ENCODE measurements at regions not wholly inside any gene's neighbourhood (a gene's known extent, or its start where the extent isn't known, plus 50 kb on each side); places are given as distances from the start of the nearest gene placed in this dataset.

GRCh38 chr12:5374713-5375112 lies 57.2 kb upstream of the NTF3 start:
- H3K9me3 ChIP-seq (ENCODE audit: control insufficient read depth, insufficient read depth, low read length), result no peaks in the 10 kb centered on the region
- no peaks in the 10 kb centered on the region for H3K27me3 ChIP-seq (ENCODE audit: control insufficient read depth, insufficient read depth, low read length)
- H3K4me3 ChIP-seq (ENCODE audit: low read depth, low read length), result no peak overlapping the region
- no peak overlapping the region for H3K27ac ChIP-seq (ENCODE audit: low read depth, low read length)
- no peaks in the 10 kb centered on the region for H3K4me1 ChIP-seq (ENCODE audit: control insufficient read depth, insufficient read depth, low read length)
- WGBS (ENCODE audit: insufficient coverage), result 100% methylated on average over 1 of the region's 1 CpG
- no peaks in the 10 kb centered on the region for H3K36me3 ChIP-seq (ENCODE audit: control insufficient read depth, insufficient read depth, low read length)
- DNase-seq (ENCODE audit: low read depth in 4 of 6, low spot score in 6 of 6), result no peak

GRCh38 chr12:5375547-5376295 lies 56.2 kb upstream of the NTF3 start:
- WGBS (ENCODE audit: insufficient coverage), result no CpG with 5 or more reads among the region's 5 CpGs
- DNase-seq (ENCODE audit: low read depth in 4 of 6, low spot score in 6 of 6), result no peak
- Histone ChIP-seq H3K9me3 (ENCODE audit: control insufficient read depth, insufficient read depth, low read length) (no peaks in the 10 kb centered on the region), H3K4me3 (ENCODE audit: low read depth, low read length) (no peak overlapping the region), H3K36me3 (ENCODE audit: control insufficient read depth, insufficient read depth, low read length) (no peaks in the 10 kb centered on the region), H3K27ac (ENCODE audit: low read depth, low read length) (no peak overlapping the region), H3K27me3 (ENCODE audit: control insufficient read depth, insufficient read depth, low read length) (no peaks in the 10 kb centered on the region), H3K4me1 (ENCODE audit: control insufficient read depth, insufficient read depth, low read length) (no peaks in the 10 kb centered on the region)

- Histone ChIP-seq H3K27me3 (ENCODE audit: control insufficient read depth, insufficient read depth, low read length) (no peaks in the 10 kb centered on the region), H3K9me3 (ENCODE audit: control insufficient read depth, insufficient read depth, low read length) (no peaks in the 10 kb centered on the region), H3K4me1 (ENCODE audit: control insufficient read depth, insufficient read depth, low read length) (no peaks in the 10 kb centered on the region), H3K4me3 (ENCODE audit: low read depth, low read length) (no peak overlapping the region), H3K36me3 (ENCODE audit: control insufficient read depth, insufficient read depth, low read length) (no peaks in the 10 kb centered on the region), H3K27ac (ENCODE audit: low read depth, low read length) (no peak overlapping the region)
- DNase-seq (ENCODE audit: low read depth in 4 of 6, low spot score in 6 of 6), result no peak
- 100% methylated on average over 2 of the region's 5 CpGs for WGBS (ENCODE audit: insufficient coverage)
Observed at GRCh38 chr12:5376591-5377207, 55.2 kb upstream of the NTF3 start.

- no peak overlapping the region for H3K27ac ChIP-seq (ENCODE audit: low read depth, low read length)
- 46% methylated on average over 9 of the region's 12 CpGs for WGBS (ENCODE audit: insufficient coverage)
- no peaks in the 10 kb centered on the region for H3K4me1 ChIP-seq (ENCODE audit: control insufficient read depth, insufficient read depth, low read length)
- H3K36me3 ChIP-seq (ENCODE audit: control insufficient read depth, insufficient read depth, low read length), result no peaks in the 10 kb centered on the region
- no peak overlapping the region for H3K4me3 ChIP-seq (ENCODE audit: low read depth, low read length)
- peak in 2 of 6 donors; percentile 4 to 81 for DNase-seq (ENCODE audit: low read depth in 4 of 6, low spot score in 6 of 6)
- no peaks in the 10 kb centered on the region for H3K9me3 ChIP-seq (ENCODE audit: control insufficient read depth, insufficient read depth, low read length)
- H3K27me3 ChIP-seq (ENCODE audit: control insufficient read depth, insufficient read depth, low read length), result no peaks in the 10 kb centered on the region
Observed at GRCh38 chr12:5377997-5378592, 53.8 kb upstream of the NTF3 start.

- H3K9me3 ChIP-seq (ENCODE audit: control insufficient read depth, insufficient read depth, low read length), result no peaks in the 10 kb centered on the region
- no peak overlapping the region for H3K27ac ChIP-seq (ENCODE audit: low read depth, low read length)
- no peak overlapping the region for H3K4me3 ChIP-seq (ENCODE audit: low read depth, low read length)
- no peak for DNase-seq (ENCODE audit: low read depth in 4 of 6, low spot score in 6 of 6)
- H3K4me1 ChIP-seq (ENCODE audit: control insufficient read depth, insufficient read depth, low read length), result no peaks in the 10 kb centered on the region
- 50% methylated on average over 10 of the region's 10 CpGs for WGBS (ENCODE audit: insufficient coverage)
- H3K36me3 ChIP-seq (ENCODE audit: control insufficient read depth, insufficient read depth, low read length), result no peaks in the 10 kb centered on the region
- H3K27me3 ChIP-seq (ENCODE audit: control insufficient read depth, insufficient read depth, low read length), result no peaks in the 10 kb centered on the region
Observed at GRCh38 chr12:5379749-5380496, 52.0 kb upstream of the NTF3 start.
